Midbrain (tissue), 1 donor: ENCODE measurements at regions not wholly inside any gene's neighbourhood (a gene's known extent, or its start where the extent isn't known, plus 50 kb on each side); places are given as distances from the start of the nearest gene placed in this dataset.
"Not testable (repeated sequence)": the region's sequence is repeated elsewhere in the genome, so short reads cannot be mapped to it uniquely, and the experiment has no call there.

Experiments
- DNase-seq: peaks from one replicate; lab custom pipeline; 2025; lab: John Stamatoyannopoulos, UW

- DNase-seq = no peak
Measured at GRCh38 chr2:195466427-195466826, 190.6 kb upstream of the SLC39A10 start.

GRCh38 chr2:195461010-195461409, 196.0 kb upstream of the SLC39A10 start:
- no peak for DNase-seq

- no peak for DNase-seq
Measured at GRCh38 chr2:195458936-195459335, 198.1 kb upstream of the SLC39A10 start.

GRCh38 chr2:195457873-195458272, 199.2 kb upstream of the SLC39A10 start:
- DNase-seq = no peak

- DNase-seq = no peak
Measured at GRCh38 chr2:195456771-195457170, 200.3 kb upstream of the SLC39A10 start.

- DNase-seq = no peak
Measured at GRCh38 chr2:195451160-195451559, 205.9 kb upstream of the SLC39A10 start.

GRCh38 chr2:195450552-195451113, 206.4 kb upstream of the SLC39A10 start:
- DNase-seq = no peak

GRCh38 chr2:195447323-195447975, 209.6 kb upstream of the SLC39A10 start:
- no peak for DNase-seq

- DNase-seq = no peak
Measured at GRCh38 chr2:195445639-195446038, 211.4 kb upstream of the SLC39A10 start.

GRCh38 chr2:195443926-195444325, 213.1 kb upstream of the SLC39A10 start:
- no peak for DNase-seq

- no peak for DNase-seq
Measured at GRCh38 chr2:195442458-195443175, 214.4 kb upstream of the SLC39A10 start.

- no peak for DNase-seq
Measured at GRCh38 chr2:195438692-195439091, 218.3 kb upstream of the SLC39A10 start.

- DNase-seq = no peak
Measured at GRCh38 chr2:195437521-195437920, 219.5 kb upstream of the SLC39A10 start.

GRCh38 chr2:195434346-195434745, 222.7 kb upstream of the SLC39A10 start:
- no peak for DNase-seq

GRCh38 chr2:195433729-195434128, 223.3 kb upstream of the SLC39A10 start:
- DNase-seq = not testable (repeated sequence)

GRCh38 chr2:195428673-195429072, 228.4 kb upstream of the SLC39A10 start:
- DNase-seq = no peak

- no peak for DNase-seq
Measured at GRCh38 chr2:195425328-195425727, 231.7 kb upstream of the SLC39A10 start.

- no peak for DNase-seq
Measured at GRCh38 chr2:195419033-195419432, 238.0 kb upstream of the SLC39A10 start.

- DNase-seq = no peak
Measured at GRCh38 chr2:195414537-195415100, 242.4 kb upstream of the SLC39A10 start.

GRCh38 chr2:195413944-195414343, 243.1 kb upstream of the SLC39A10 start:
- DNase-seq = no peak

- no peak for DNase-seq
Measured at GRCh38 chr2:195413422-195413821, 243.6 kb upstream of the SLC39A10 start.

GRCh38 chr2:195411219-195411687, 245.8 kb upstream of the SLC39A10 start:
- no peak for DNase-seq
